Activated CD8-positive, alpha-beta memory T cell treated with anti-CD3 and anti-CD28 coated beads for 4 hours (primary cell): ENCODE measurements at regions not wholly inside any gene's neighbourhood (a gene's known extent, or its start where the extent isn't known, plus 50 kb on each side); places are given as distances from the start of the nearest gene placed in this dataset.
"Not testable (repeated sequence)": the region's sequence is repeated elsewhere in the genome, so short reads cannot be mapped to it uniquely, and the experiment has no call there.

Source experiments
- DNase-seq, 2 donors: peaks; one replicate each; pipeline ENCODE4 v3.0.0-alpha.2; 2020; ENCODE audit warnings: low read depth in 2 of 2

DNA sequence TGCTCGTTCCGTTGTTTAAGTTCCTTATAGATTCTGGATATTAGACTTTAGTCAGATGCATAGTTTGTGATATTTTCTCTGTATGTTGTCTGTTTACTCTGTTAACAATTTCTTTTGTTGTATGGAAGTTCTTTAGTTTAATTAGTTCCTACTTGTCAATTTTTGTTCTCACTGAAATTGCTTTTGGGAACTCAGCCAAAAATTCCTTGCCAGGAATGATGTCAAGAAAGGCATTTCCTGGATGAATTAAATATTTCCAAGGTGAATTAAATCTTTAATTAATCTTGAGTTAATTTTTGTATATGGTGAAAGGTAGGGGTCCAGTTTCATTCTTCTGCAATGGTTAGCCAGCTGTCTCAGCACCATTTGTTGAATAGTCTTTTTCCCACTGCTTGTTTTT is 406.2 kb upstream of the NOX3 start:
- no peak for DNase-seq

DNA sequence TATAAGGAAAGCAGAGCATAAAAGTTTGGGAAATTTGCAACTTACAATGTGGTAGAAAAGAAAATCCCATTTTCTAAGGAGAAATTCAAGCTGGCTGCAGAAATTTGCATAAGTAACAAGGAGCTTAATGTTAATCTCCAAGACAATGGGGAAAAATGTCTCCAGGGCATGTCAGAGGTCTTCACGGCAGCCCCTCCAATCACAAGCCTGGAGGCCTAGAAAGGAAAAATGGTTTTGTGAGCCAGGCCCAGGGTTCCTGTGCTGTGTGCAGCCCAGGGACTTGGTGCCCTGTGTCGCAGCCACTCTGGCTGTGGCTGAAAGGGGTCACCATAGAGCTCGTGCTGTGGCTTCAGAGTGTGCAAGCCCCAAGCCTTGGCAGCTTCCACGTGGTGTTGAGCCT is 403.3 kb upstream of the NOX3 start:
- not testable (repeated sequence) for DNase-seq

DNA sequence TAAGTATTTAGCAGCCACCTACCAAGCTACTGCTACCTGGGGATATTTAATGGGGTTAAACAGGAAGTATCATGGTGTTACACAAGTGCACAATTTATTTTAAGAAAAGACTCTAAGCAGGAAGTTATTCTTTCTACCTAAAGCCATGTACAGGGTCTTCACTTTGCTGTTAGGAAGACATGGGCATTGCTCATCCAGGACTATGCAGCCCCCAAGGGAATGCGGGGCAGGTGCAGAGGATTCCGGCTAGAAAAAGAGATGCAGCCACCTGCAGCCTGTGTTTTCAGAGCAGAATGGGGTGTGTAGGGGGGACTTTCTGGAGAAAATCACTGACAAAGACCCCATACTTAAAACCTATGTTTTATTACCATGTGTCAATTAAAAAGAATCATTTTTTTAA is 399.1 kb upstream of the NOX3 start:
- no peak for DNase-seq

DNA sequence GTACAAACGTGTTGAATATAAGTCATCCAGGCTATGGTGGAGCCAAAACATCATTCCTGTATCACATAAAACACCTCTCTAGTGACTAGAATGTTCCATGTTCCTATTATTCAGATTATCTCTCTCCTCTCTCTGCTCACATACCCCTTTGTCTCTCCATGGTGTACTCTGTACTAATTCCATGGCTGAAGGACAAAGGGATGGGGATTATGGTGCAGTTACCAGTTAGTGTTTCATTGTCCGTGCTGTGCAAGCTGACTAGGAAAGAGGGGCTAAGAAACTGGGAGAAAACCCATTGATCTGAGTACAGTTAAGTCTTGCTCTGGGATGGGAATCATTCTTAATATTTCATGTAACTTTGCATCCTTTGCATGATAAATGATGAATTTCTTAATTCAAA is 397.4 kb upstream of the NOX3 start:
- DNase-seq, result no peak

DNA sequence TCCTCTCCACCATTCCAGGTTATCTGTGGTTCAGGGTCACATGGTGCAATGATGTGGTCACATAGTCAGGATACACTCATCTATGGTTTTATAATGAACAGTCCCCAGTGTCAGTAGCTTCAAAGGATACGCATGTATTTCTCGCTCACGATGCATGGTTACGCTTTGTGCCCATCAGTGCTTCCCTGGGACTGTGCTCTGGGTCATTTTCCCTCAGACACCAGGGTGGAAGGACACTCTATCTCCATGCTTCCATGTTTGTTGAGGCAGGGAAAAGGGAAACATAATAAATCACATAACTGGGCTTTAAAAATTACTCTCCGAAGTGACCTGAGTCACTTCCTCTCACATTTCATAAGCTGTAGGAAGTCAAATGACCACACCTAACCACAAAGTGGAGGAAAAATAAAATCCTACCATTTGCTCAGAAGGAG is 394.8 kb upstream of the NOX3 start:
- DNase-seq, result no peak

DNA sequence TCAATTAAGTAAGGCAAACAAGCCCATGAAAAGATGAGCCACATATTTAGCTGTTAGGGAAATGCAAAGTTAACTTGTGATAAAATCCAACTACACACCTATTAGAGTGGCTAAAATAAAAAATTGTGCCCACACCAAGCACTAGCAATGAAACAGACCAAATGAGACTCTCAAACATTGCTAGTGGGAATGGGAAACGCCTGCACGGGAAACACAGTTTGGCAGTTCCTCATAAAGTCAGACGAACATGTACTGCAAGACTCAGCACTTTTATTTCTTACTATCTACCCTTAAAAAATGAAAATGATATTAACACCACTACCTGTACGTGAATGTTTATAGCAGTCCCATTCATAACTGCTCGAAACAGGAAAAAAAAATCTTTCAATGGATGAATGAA is 392.1 kb upstream of the NOX3 start:
- no peak for DNase-seq

DNA sequence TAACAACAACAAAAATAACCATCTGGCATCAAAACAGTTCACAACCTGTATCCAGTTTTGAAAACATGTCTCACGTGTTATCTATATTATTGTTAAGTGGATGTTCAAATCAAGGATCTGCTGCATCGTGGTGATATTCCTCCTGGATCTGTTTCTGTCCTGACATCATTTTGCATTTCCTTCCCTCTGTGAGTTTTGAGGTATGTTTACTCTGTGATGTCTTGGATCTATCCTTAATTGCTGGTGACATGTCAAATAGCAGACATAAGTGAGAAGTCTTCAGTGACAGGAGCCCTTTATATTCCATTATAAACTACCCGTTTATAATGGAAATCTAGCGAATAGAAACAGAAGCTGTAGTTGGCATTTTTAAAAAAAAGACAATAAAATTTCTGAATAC is 381.8 kb upstream of the NOX3 start:
- DNase-seq, result no peak

DNA sequence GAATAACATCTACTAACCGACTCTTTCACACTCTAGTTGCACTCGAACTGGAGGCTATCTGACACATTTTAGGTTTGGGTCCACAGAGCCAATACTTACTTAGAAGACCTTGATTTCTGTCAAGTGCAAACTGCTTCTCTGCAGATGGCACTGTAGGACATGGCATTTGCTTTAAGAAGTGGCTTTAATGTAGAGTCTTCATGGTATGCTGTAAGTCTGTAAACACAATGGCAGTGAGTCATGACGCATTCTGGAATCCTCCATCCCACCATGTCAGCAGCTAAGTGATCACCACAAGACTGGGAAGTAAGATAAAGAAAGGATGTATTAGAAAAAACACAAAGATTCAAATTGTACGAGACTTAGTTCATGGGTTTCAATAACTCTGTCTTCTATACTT is 377.0 kb upstream of the NOX3 start:
- DNase-seq, result no peak

DNA sequence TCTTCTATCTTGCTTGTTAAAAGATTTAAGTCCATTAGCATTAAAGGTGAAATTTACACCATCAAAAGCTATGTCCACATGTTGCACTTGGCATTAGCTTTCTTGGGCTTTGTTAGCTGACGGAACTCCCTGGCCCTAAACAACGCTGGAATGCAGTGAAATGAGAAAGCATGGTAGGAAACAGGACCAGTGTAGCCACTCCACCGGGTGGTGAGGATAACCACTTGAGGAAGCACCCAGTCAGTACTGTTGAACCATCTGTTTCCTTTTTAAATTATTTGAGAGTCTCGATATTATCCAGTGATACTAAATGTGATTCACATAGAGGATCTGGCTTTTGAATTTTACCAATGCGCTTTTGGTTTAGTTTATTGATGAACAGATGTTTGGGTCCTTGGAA is 374.9 kb upstream of the NOX3 start:
- DNase-seq, result no peak

DNA sequence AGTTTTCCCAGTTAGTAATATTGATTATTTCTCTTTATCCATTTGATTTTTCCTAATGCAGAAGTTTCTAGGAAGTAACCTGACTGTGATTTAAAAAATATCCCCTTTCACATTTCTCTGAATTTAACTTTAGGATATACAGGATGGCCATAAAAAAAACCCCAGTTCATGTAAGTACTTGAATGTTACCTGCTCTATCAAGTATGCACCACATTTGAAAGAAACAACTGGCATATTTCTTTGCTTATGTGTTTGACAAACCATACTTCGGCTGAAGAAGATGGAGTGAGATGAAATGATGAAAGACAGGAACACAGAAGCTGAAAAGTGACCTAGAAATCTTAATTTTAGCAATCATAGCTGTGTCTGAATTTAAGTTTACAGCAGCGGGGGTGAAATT is 374.0 kb upstream of the NOX3 start:
- no peak for DNase-seq

DNA sequence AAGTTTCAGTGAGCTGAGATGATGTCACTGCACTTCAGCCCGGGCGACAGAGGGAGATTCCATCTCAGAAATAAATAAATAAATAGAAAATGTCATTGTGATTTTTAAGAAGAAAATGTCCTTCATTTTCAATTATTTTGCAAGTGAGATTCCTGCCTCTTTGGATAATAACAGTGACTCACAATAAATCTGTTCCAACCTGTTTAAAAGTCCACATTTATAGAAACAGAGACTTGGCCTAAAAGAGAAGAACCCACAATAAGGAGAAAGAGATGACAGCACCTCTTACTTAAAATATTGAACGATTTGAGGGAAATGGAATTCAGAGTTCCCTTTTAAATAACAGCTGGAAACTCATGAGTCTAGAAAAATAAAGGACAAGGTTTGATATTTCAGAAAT is 373.4 kb upstream of the NOX3 start:
- DNase-seq, result no peak

DNA sequence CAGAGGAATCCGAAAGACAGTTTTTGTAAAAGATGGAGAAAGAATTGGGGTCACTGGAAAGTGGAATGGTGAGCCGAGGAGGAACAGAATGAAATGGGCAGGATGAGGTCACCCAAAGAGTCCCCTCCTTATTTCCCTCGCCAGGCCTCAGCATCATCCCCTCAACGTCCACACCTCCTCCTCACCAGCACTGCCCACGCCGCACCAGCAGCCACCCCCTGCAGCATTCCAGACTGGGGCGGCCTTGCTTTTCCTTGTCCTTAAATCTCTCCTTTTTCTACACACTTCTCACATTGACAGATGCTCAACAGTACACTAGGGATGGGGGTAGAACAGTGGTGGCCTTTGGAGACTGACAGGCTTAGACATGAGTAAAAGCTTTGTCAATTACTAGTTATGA is 363.1 kb upstream of the NOX3 start:
- no peak for DNase-seq

DNA sequence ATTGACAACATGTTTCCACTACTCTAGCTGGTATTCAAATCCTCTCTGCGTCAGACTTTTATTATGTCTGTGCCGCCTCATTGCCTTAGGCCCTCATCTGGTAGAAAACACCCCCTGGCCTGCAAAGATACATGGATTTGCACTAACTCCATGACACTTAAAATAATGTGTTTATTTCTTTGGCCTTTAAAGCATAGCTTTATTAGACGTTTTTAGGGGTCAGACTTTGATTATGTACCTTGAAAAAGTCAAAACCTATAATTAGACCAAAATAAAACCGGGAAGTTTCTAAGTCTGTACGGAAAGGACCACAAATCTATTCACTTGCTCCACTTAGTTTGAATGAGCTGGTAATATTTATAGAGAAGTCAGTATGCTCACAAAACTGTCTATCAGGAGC is 357.9 kb upstream of the NOX3 start:
- DNase-seq, result no peak

DNA sequence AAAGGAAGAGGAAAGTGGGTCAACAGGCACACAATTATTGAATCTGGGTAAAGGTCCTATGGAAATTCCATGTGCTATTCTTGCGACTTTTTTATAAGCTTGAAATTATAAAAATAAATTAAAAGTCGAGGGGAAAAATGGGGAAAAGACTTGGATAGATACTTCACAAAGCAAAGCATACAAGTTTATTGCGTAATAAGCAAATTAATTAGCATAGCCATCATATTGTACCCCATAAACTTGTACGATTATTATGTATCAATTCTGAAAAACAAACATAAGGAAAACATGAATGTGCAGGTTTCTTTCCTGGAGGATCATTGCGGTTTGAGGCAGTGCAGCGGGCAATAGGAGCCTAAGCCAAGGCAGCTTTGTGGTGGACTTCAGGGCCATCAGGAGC is 351.6 kb upstream of the NOX3 start:
- DNase-seq, result no peak

DNA sequence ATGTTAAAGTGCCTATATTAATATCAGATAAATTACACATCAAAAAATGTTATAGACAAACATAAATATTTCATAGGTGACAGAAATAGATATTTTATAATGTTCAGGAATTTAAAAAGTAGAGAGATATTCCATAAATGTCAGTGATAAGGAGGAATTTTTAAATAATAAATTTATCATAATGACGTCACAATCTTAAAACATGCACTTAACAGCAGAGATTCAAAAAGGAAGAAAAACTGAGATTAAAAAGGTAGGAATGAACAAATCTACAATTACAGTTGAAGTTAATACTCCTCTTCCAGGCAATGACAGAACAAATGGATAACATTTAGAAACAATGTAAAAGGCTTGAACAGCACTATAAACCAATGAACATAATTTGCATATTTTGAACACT is 345.4 kb upstream of the NOX3 start:
- no peak for DNase-seq

DNA sequence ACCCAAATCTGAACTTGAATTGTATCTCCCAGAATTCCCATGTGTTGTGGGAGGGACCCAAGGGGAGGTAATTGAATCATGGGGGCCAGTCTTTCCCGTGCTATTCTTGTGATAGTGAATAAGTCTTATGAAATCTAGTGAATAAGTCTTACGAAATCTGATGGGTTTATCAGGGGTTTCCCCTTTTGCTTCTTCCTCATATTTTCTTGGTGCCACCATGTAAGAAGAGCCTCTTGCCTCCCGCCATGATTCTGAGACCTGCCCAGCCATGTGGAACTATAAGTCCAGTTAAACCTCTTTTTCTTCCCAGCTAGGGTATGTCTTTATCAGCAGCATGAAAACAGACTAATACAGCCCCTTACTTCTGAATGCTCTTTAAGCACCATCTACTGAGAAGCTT is 343.2 kb upstream of the NOX3 start:
- DNase-seq, result not testable (repeated sequence)

DNA sequence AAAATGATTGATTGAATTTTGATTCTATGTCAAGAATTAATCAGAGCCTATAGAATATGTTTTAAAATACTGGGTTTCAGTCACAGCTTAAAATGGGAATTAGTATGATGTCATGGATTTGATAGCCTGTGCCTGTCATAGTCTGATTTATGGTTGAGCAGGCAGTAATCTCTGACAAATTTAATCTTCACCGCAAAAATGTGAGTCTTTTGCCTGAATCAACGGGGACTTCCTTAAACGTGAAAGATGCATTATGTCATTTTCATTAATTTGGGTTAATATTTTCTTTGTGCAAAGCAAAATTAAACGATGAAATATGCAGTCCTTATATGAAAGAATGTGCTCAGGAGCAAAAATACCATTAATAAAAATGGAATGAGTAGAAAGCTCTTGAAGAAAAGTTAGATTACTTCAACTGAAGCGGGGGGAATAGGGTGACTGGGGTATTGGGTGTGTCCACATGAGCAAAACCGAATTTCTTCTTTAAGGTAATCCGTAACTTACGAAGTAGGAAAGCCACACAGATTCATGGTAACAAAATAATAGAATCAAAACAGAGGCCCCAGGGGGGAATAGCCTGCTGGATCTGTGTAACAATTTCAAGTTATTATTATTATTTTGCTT is 339.6 kb upstream of the NOX3 start:
- DNase-seq, result no peak

DNA sequence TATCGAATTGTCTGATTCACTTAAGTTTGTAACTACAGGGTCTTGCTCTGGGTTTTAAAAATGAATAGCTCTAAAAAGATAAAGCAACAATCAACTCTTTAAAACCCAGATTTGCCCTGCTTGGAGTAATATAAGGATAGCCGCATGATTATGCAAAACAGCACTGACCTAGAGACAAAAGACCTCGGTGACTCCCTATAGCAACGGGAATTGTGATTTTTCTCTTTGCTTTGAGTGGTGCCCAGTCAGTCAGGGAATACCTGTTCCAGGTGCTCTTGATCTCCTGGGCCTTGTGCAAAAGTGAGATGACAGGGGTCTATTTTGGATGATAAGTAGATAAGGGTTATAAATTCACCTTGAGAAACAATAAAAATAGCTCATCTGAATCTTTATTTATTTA is 336.3 kb upstream of the NOX3 start:
- DNase-seq, result no peak

DNA sequence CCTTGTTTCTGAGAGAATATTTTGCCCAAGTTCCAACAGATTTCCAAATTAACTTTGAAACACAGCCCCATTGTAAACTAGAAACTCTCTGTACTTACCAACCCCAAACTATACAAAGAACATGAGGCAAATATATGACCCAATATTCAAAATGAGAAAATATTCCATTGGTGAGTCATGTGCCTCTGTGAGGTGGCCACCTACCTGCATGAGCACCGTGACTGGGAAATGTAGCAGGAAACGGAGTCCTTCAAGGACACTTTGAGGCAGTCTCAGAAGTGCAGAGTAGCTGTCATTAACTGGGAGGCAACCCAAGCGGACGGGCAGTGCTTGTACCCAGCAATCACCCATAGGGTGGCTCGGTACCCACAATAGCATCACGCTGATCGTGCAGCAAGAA is 335.5 kb upstream of the NOX3 start:
- DNase-seq, result no peak

DNA sequence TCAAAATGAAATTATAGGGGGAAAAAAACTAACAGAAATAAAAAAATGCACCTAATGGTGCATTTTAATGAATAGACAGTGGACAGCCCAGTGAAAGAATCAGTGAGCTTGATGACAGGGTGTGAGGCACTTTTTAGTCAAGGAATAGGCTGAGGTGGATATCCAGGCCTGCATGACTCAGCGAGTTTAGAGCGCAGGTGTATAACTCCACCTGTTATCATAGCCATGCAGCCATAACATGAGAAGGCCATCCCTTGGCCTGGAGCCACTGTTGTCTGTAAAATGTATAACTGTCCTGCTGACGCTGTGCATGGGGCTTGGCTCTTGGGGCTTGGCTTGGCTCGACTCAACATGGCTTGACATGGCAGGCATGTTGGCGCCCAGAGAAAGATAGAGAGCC is 331.5 kb upstream of the NOX3 start:
- no peak for DNase-seq

DNA sequence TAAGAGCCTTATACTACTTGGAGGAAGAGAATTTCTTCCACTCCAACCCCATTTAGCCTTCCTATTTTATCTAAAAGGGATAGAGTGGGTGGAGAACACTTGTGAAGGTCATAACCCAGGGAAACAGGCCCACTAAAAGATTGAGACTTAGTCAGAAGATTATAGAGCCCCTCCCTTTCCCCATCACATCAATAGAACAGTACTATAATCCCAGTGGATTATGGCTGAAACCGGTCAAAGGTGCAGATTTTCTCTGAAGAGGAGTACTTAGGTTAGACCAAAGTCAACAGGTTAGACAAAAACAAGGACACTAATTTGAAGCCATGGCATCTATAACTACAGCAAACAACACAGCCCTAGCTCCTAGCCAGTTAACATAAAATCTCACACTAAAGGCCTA is 330.9 kb upstream of the NOX3 start:
- no peak for DNase-seq

DNA sequence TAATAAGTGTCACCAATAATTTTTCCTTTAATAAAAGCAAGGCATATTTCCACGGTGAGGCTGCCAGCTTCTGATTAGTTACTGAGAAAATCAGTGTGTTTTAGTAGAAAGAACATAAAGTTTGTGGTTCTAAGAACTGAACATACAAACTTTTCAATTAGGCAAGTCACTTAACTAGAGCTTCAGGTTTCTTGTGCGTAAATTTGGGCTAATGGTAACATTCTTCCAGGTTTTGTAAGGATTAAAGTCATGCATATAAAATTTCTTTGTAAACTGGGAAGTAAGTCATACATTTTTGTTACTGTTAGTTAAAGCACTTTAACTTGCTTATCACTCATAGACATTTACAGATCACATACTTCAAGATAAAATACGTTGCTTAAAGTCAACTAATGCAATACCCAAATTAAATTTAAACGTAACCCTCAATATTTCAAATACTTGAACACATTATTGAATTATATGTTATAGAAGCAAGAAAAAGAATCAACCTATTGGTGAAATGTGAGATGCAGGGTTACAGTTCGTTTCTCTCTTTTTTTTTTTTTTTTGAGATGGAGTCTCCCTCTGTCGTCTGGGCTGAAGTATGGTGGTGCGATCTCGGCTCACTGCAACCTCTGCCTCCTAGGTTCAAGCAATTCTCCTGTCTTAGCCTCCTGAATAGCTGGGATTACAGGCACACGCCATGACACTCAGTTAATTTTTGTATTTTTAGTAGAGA is 327.3 kb upstream of the NOX3 start:
- DNase-seq, result no peak

DNA sequence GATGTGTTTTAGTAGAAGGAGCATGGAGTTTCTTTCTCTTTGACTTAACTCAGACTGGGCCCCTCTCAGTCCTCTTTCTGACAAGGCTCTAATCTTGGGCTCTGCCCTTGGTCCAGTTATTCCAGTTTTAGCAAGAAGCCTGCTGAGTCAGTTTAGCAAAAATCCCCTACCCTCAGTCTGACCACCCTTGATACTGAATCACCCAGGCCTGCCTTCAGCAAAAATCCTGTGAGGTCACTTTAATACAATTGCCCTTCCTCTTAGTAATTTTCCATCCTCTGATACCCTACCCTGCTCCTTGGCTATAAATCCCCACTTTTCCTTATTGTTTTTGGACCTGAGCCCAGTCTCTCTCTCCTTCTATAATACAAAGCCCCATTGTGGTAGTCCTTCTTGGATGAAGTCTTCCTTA is 326.7 kb upstream of the NOX3 start:
- DNase-seq, result no peak

DNA sequence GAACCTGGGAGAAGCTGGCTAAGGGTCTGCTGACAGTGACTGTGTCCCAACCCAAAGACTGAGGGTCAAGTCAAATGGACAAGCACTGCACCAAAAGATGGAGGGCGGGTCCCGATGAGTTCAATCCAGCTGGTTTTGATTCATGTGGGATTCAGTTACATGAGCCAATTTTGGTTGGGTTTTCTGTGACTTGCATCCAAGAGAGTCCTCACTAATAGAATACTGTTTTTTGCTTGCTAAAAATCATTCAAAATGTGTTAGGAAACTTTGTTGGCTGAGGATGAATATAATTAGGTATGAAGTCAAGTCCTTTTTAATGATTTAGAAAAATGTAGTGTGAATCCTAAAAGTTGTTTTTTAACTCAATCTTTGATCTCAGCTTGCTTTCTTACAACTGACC is 323.8 kb upstream of the NOX3 start:
- no peak for DNase-seq
